ENCODE measurements at regions not wholly inside any gene's neighbourhood (a gene's known extent, or its start where the extent isn't known, plus 50 kb on each side); places are given as distances from the start of the nearest gene placed in this dataset.

DNA sequence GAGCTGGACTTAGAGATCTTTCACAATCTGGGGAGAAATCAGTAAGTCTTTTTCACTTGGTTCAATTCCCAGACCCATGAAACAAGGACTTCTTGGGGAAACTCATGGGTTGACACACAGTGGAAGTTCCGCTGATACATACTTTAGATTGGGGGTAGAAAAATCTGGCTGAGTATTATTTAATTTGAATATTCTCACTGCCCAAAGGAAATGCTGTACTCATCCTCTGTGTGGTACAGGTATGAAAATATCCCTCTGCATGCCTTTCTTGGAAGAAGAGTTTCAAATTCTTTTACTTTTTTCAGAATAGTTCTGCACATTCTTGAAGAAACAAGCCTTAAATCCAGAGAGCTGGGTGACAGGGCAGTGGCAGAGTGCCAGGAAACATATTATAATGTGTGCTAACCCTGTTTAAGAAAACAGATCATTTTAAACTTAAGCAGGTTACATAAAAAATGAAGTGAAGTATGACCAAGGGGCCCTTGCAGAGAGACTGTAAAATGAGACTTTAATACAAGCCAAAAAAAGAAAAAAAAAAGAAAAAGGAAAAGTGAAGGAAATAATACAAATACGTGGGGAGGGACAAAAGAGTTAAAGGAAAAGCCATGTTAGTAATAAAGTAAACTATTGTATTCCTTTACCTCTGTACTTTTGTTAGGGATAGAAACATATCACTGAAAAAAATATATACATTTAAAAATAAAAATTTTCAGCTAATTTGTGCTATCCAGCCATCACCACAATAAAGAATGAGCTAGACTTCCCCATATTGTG is 173.4 kb upstream of the NR3C1 start:
- no peak overlapping the region for H3K9ac ChIP-seq (ENCODE audit: insufficient read depth, low read depth, low read length)
- ChIA-PET POLR2A (interaction anchor here (0.8 to 1.2 kb wide), 2 partner anchors 12 to 17 kb away, joined by 3 read pairs; no protein-coding TSS in a partner anchor), CTCF (ENCODE audit: low intra/inter-chr PET ratio, low total read pairs) (no interaction called here)
- no peaks in the 10 kb centered on the region for H3K27me3 ChIP-seq (ENCODE audit: control insufficient read depth in 1 of 2, insufficient read depth in 2 of 2, low read length in 2 of 2)
- DNase-seq (ENCODE audit: low spot score), result no peak
- H3K4me2 ChIP-seq (ENCODE audit: low read depth, low read length), result no peak overlapping the region
- WGBS (ENCODE audit: low lambda C conversion rate), result 97% methylated on average over 2 of the region's 2 CpGs
- no peak overlapping the region for H3K27ac ChIP-seq (ENCODE audit: extremely low read length, insufficient read depth, low read length)
- H3K4me3 ChIP-seq (replicated peaks in 1 of 3; ENCODE audit: insufficient read depth in 1 of 3, low read depth in 2 of 3, low read length in 3 of 3), result no peak overlapping the region
- H2AFZ ChIP-seq (ENCODE audit: low read length), result no peak overlapping the region
- intact Hi-C loops (cut with micrococcal nuclease; ENCODE audit: unreplicated experiment) (no loop called here), in situ Hi-C loops (cut with HindIII; ENCODE audit: extremely low pct_ligation_motif_present, low pct_unique_long_range_greater_than_20kb) (no loop called here)
- ATAC-seq, result no peak
- H3K36me3 ChIP-seq (replicated peaks in 1 of 2; ENCODE audit: control insufficient read depth in 1 of 2, insufficient read depth in 2 of 2, low read length in 2 of 2), result no peaks in the 10 kb centered on the region
- no peaks in the 10 kb centered on the region for H3K79me2 ChIP-seq (ENCODE audit: insufficient read depth, low read length)
- FAIRE-seq, result no peak
- BruUV-seq (replicated peaks), result no TSS peak
- H4K20me1 ChIP-seq (ENCODE audit: insufficient read depth, low read length), result no peaks in the 10 kb centered on the region
- H3K4me1 ChIP-seq (ENCODE audit: insufficient read depth, low read length), result peaks cover 7% of the 10 kb centered on the region
- no peaks in the 10 kb centered on the region for H3K9me3 ChIP-seq (ENCODE audit: low read length)
- TF ChIP-seq ZFP37 (CRISPR knock-in tag; IDR thresholded peaks at IDR 0.05; ENCODE audit: borderline replicate concordance), result no peak
- TF ChIP-seq ZBTB42 (CRISPR knock-in tag; IDR thresholded peaks at IDR 0.05), result no peak
- no peak for TF ChIP-seq ZNF652 (CRISPR knock-in tag; IDR thresholded peaks at IDR 0.05; ENCODE audit: borderline replicate concordance, low read depth)
- TF ChIP-seq, protein P1, sequence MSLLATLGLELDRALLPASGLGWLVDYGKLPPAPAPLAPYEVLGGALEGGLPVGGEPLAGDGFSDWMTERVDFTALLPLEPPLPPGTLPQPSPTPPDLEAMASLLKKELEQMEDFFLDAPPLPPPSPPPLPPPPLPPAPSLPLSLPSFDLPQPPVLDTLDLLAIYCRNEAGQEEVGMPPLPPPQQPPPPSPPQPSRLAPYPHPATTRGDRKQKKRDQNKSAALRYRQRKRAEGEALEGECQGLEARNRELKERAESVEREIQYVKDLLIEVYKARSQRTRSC (CRISPR knock-in tag; IDR thresholded peaks at IDR 0.05; ENCODE audit: low read depth), result no peak
- TF ChIP-seq SNAI1 (CRISPR knock-in tag; IDR thresholded peaks at IDR 0.05; ENCODE audit: borderline replicate concordance), result no peak
- TF ChIP-seq ZNF670 (CRISPR knock-in tag; IDR thresholded peaks at IDR 0.05; ENCODE audit: borderline replicate concordance), result no peak
- no peak for TF ChIP-seq XBP1 (CRISPR knock-in tag; IDR thresholded peaks at IDR 0.05)
- TF ChIP-seq ARID2 (CRISPR knock-in tag; IDR thresholded peaks at IDR 0.05; ENCODE audit: borderline replicate concordance), result no peak
- TF ChIP-seq, protein P2, sequence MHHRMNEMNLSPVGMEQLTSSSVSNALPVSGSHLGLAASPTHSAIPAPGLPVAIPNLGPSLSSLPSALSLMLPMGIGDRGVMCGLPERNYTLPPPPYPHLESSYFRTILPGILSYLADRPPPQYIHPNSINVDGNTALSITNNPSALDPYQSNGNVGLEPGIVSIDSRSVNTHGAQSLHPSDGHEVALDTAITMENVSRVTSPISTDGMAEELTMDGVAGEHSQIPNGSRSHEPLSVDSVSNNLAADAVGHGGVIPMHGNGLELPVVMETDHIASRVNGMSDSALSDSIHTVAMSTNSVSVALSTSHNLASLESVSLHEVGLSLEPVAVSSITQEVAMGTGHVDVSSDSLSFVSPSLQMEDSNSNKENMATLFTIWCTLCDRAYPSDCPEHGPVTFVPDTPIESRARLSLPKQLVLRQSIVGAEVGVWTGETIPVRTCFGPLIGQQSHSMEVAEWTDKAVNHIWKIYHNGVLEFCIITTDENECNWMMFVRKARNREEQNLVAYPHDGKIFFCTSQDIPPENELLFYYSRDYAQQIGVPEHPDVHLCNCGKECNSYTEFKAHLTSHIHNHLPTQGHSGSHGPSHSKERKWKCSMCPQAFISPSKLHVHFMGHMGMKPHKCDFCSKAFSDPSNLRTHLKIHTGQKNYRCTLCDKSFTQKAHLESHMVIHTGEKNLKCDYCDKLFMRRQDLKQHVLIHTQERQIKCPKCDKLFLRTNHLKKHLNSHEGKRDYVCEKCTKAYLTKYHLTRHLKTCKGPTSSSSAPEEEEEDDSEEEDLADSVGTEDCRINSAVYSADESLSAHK (CRISPR knock-in tag; IDR thresholded peaks at IDR 0.05; ENCODE audit: borderline replicate concordance), result no peak
- TF ChIP-seq ZSCAN22 (CRISPR knock-in tag; IDR thresholded peaks at IDR 0.05), result no peak
- TF ChIP-seq, protein P3, sequence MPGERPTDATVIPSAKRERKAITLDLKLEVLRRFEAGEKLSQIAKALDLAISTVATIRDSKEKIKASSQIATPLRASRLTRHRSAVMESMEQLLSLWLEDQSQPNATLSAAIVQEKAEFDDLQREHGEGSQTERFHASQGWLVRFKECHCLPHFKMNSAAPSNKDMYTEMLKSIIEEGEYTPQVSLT (CRISPR knock-in tag; IDR thresholded peaks at IDR 0.05; ENCODE audit: borderline replicate concordance, low read depth), result no peak
- TF ChIP-seq, protein P4, sequence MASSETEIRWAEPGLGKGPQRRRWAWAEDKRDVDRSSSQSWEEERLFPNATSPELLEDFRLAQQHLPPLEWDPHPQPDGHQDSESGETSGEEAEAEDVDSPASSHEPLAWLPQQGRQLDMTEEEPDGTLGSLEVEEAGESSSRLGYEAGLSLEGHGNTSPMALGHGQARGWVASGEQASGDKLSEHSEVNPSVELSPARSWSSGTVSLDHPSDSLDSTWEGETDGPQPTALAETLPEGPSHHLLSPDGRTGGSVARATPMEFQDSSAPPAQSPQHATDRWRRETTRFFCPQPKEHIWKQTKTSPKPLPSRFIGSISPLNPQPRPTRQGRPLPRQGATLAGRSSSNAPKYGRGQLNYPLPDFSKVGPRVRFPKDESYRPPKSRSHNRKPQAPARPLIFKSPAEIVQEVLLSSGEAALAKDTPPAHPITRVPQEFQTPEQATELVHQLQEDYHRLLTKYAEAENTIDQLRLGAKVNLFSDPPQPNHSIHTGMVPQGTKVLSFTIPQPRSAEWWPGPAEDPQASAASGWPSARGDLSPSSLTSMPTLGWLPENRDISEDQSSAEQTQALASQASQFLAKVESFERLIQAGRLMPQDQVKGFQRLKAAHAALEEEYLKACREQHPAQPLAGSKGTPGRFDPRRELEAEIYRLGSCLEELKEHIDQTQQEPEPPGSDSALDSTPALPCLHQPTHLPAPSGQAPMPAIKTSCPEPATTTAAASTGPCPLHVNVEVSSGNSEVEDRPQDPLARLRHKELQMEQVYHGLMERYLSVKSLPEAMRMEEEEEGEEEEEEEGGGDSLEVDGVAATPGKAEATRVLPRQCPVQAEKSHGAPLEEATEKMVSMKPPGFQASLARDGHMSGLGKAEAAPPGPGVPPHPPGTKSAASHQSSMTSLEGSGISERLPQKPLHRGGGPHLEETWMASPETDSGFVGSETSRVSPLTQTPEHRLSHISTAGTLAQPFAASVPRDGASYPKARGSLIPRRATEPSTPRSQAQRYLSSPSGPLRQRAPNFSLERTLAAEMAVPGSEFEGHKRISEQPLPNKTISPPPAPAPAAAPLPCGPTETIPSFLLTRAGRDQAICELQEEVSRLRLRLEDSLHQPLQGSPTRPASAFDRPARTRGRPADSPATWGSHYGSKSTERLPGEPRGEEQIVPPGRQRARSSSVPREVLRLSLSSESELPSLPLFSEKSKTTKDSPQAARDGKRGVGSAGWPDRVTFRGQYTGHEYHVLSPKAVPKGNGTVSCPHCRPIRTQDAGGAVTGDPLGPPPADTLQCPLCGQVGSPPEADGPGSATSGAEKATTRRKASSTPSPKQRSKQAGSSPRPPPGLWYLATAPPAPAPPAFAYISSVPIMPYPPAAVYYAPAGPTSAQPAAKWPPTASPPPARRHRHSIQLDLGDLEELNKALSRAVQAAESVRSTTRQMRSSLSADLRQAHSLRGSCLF (CRISPR knock-in tag; IDR thresholded peaks at IDR 0.05; ENCODE audit: borderline replicate concordance), result no peak
- TF ChIP-seq, protein P5, sequence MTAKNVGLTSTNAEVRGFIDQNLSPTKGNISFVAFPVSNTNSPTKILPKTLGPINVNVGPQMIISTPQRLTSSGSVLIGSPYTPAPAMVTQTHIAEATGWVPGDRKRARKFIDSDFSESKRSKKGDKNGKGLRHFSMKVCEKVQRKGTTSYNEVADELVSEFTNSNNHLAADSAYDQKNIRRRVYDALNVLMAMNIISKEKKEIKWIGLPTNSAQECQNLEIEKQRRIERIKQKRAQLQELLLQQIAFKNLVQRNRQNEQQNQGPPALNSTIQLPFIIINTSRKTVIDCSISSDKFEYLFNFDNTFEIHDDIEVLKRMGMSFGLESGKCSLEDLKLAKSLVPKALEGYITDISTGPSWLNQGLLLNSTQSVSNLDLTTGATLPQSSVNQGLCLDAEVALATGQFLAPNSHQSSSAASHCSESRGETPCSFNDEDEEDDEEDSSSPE (CRISPR knock-in tag; IDR thresholded peaks at IDR 0.05), result no peak
- TF ChIP-seq STAG1 (CRISPR knock-in tag; IDR thresholded peaks at IDR 0.05), result no peak

All from HepG2 (cell line).